SU-DHL-6 (cell line): ENCODE measurements at regions not wholly inside any gene's neighbourhood (a gene's known extent, or its start where the extent isn't known, plus 50 kb on each side); places are given as distances from the start of the nearest gene placed in this dataset.

ENCODE experiments used
- H2AFZ ChIP-seq: fragments of 200-600 bp; sonication (generic); 2 replicates; pipeline ENCODE4 v1.6.1; 2014; ENCODE audit warnings: low read depth, mild to moderate bottlenecking, moderate library complexity, mixed read lengths, antibody characterized with exemption, low read length; ENCODE audit not compliant: severe bottlenecking
- H3F3A ChIP-seq: fragments of 200-600 bp; shearing (Covaris generic); 2 replicates; pipeline ENCODE4 v1.6.0; 2016; ENCODE audit warnings: antibody characterized with exemption, mild to moderate bottlenecking; ENCODE audit not compliant: insufficient read depth
- H3K27ac ChIP-seq: fragments of 200-600 bp; sonication (generic); 2 replicates; pipeline ENCODE4 v1.5.1; 2016; ENCODE audit warnings: low read depth, mild to moderate bottlenecking, low read length, moderate library complexity, mixed read lengths
- H3K27me3 ChIP-seq: fragments of 200-600 bp; sonication (generic), shearing (Covaris generic); 2 replicates; pipeline ENCODE4 v1.6.0; 2014; ENCODE audit warnings: mild to moderate bottlenecking, low read length
- H3K36me3 ChIP-seq: fragments of 200-600 bp; sonication (generic); 2 replicates; pipeline ENCODE4 v1.6.1; 2014; ENCODE audit warnings: mild to moderate bottlenecking, low read length, mixed read lengths
- H3K4me2 ChIP-seq: fragments of 300-600, 200-600 bp; shearing (Covaris generic), sonication (generic); 2 replicates; pipeline ENCODE4 v1.6.0; 2014; ENCODE audit warnings: low read length, low read depth, mild to moderate bottlenecking; ENCODE audit not compliant: poor library complexity, severe bottlenecking
- H3K4me3 ChIP-seq: fragments of 200-600 bp; sonication (generic); 2 replicates; pipeline ENCODE4 v1.5.1; 2014; ENCODE audit warnings: antibody characterized with exemption, low read length, mild to moderate bottlenecking, mixed read lengths; ENCODE audit not compliant: insufficient read depth, poor library complexity, severe bottlenecking
- H3K79me2 ChIP-seq: fragments of 200-600 bp; sonication (generic); 2 replicates; pipeline ENCODE4 v1.6.1; 2014; ENCODE audit warnings: mild to moderate bottlenecking, low read length, moderate library complexity; ENCODE audit not compliant: insufficient read depth
- H3K9ac ChIP-seq: fragments of 200-600 bp; sonication (generic); 2 replicates; pipeline ENCODE4 v1.7.0; 2014; ENCODE audit warnings: mild to moderate bottlenecking, low read length
- H3K9me2 ChIP-seq: fragments of 200-600 bp; sonication (generic); replicated peaks from 2 replicates; pipeline ENCODE4 v1.6.1; 2014; ENCODE audit warnings: low read length; ENCODE audit not compliant: insufficient read depth
- H3K9me3 ChIP-seq: fragments of 200-600 bp; sonication (generic); 2 replicates; pipeline ENCODE4 v1.6.1; 2014; ENCODE audit warnings: low read length, mixed read lengths; ENCODE audit not compliant: insufficient read depth
- H4K20me1 ChIP-seq: fragments of 200-600 bp; sonication (generic); 2 replicates; pipeline ENCODE4 v1.6.1; 2014; ENCODE audit warnings: low read depth, mild to moderate bottlenecking, antibody characterized with exemption, low read length, moderate library complexity, mixed read lengths
- CTCF ChIP-seq: fragments of 200-600 bp; sonication (generic); IDR thresholded peaks from one replicate; pipeline ENCODE4 v1.5.1; 2017; ENCODE audit warnings: antibody characterized with exemption, mild to moderate bottlenecking, low read length, moderate library complexity; ENCODE audit not compliant: insufficient read depth, poor library complexity, severe bottlenecking
- EZH2phosphoT487 ChIP-seq: fragments of 200-600 bp; sonication (generic), shearing (Covaris generic); conservative IDR thresholded peaks from 2 replicates; pipeline ENCODE4 v1.6.1; 2018; ENCODE audit warnings: mild to moderate bottlenecking, antibody characterized with exemption, low read length, moderate library complexity, mixed read lengths

- Histone ChIP-seq H3K36me3 (no peaks in the 10 kb centered on the region), H3K27me3 (no peaks in the 10 kb centered on the region), H3K9me3 (no peaks in the 10 kb centered on the region), H3K9me2 (no peaks in the 10 kb centered on the region; the same call in 1 of the 2 replicates), H3K4me3 (no peak overlapping the region), H3K79me2 (no peaks in the 10 kb centered on the region), H3K9ac (no peak overlapping the region), H3K4me2 (no peak overlapping the region), H3F3A (no peaks in the 10 kb centered on the region), H3K27ac (no peak overlapping the region), H4K20me1 (no peaks in the 10 kb centered on the region), H2AFZ (no peak overlapping the region)
- no peak for TF ChIP-seq CTCF
- TF ChIP-seq EZH2phosphoT487: no peak
Observed at GRCh38 chr11:91366816-91367215, 857.8 kb upstream of the FAT3 start.

GRCh38 chr11:91365986-91366585 is 858.5 kb upstream of the FAT3 start:
- no peaks in the 10 kb centered on the region for H4K20me1 ChIP-seq
- no peaks in the 10 kb centered on the region; the same call in 1 of the 2 replicates for H3K9me2 ChIP-seq
- no peak overlapping the region for H3K27ac ChIP-seq
- no peaks in the 10 kb centered on the region for H3K79me2 ChIP-seq
- H3K27me3 ChIP-seq: no peaks in the 10 kb centered on the region
- no peak overlapping the region for H3K4me2 ChIP-seq
- no peaks in the 10 kb centered on the region for H3F3A ChIP-seq
- no peaks in the 10 kb centered on the region for H3K36me3 ChIP-seq
- TF ChIP-seq CTCF: no peak
- TF ChIP-seq EZH2phosphoT487: no peak
- H3K4me3 ChIP-seq: no peak overlapping the region
- no peak overlapping the region for H3K9ac ChIP-seq
- H3K9me3 ChIP-seq: no peaks in the 10 kb centered on the region
- no peak overlapping the region for H2AFZ ChIP-seq

- no peaks in the 10 kb centered on the region for H4K20me1 ChIP-seq
Observed at GRCh38 chr11:91350931-91351330, 873.7 kb upstream of the FAT3 start.

More at GRCh38 chr11:91350931-91351330, 873.7 kb upstream of the FAT3 start:
- no peaks in the 10 kb centered on the region for H3F3A ChIP-seq
- no peaks in the 10 kb centered on the region for H3K9me3 ChIP-seq
- no peaks in the 10 kb centered on the region for H3K36me3 ChIP-seq
- H3K79me2 ChIP-seq: no peaks in the 10 kb centered on the region
- no peak overlapping the region for H2AFZ ChIP-seq
- H3K9ac ChIP-seq: no peak overlapping the region
- no peak for TF ChIP-seq CTCF
- no peak for TF ChIP-seq EZH2phosphoT487
- no peak overlapping the region for H3K4me3 ChIP-seq
- H3K9me2 ChIP-seq: no peaks in the 10 kb centered on the region
- no peak overlapping the region for H3K27ac ChIP-seq
- no peaks in the 10 kb centered on the region for H3K27me3 ChIP-seq
- no peak overlapping the region for H3K4me2 ChIP-seq
